ENCODE measurements at regions not wholly inside any gene's neighbourhood (a gene's known extent, or its start where the extent isn't known, plus 50 kb on each side); places are given as distances from the start of the nearest gene placed in this dataset.

- TF ChIP-seq, protein P1, sequence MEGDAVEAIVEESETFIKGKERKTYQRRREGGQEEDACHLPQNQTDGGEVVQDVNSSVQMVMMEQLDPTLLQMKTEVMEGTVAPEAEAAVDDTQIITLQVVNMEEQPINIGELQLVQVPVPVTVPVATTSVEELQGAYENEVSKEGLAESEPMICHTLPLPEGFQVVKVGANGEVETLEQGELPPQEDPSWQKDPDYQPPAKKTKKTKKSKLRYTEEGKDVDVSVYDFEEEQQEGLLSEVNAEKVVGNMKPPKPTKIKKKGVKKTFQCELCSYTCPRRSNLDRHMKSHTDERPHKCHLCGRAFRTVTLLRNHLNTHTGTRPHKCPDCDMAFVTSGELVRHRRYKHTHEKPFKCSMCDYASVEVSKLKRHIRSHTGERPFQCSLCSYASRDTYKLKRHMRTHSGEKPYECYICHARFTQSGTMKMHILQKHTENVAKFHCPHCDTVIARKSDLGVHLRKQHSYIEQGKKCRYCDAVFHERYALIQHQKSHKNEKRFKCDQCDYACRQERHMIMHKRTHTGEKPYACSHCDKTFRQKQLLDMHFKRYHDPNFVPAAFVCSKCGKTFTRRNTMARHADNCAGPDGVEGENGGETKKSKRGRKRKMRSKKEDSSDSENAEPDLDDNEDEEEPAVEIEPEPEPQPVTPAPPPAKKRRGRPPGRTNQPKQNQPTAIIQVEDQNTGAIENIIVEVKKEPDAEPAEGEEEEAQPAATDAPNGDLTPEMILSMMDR (IDR thresholded peaks at IDR 0.05), result no peak
- TF ChIP-seq POLR2A (IDR thresholded peaks at IDR 0.05), result no peak
- no peak for TF ChIP-seq EP300 (IDR thresholded peaks at IDR 0.05)
- TF ChIP-seq POLR2AphosphoS5 (IDR thresholded peaks at IDR 0.05), result peak in 3 of 4 donors; percentile 59 to 64 (median 62)
Observed at GRCh38 chr12:90253674-90254181, 545.1 kb upstream of the ATP2B1 start.

Measured in sigmoid colon (tissue), 4 donors.